GM08714 (cell line): ENCODE measurements at regions not wholly inside any gene's neighbourhood (a gene's known extent, or its start where the extent isn't known, plus 50 kb on each side); places are given as distances from the start of the nearest gene placed in this dataset.

Experiments used
- H3K4me3 ChIP-seq: fragments of 200-500 bp; sonication (Bioruptor generic); 2 replicates; pipeline ENCODE4 v1.5.1; 2014; ENCODE audit warnings: mild to moderate bottlenecking, low read length, inconsistent platforms
- ZNF274 ChIP-seq: IDR thresholded peaks from 2 replicates; pipeline ENCODE4 v1.6.1; 2012; ENCODE audit warnings: mild to moderate bottlenecking, low read depth, low read length

DNA sequence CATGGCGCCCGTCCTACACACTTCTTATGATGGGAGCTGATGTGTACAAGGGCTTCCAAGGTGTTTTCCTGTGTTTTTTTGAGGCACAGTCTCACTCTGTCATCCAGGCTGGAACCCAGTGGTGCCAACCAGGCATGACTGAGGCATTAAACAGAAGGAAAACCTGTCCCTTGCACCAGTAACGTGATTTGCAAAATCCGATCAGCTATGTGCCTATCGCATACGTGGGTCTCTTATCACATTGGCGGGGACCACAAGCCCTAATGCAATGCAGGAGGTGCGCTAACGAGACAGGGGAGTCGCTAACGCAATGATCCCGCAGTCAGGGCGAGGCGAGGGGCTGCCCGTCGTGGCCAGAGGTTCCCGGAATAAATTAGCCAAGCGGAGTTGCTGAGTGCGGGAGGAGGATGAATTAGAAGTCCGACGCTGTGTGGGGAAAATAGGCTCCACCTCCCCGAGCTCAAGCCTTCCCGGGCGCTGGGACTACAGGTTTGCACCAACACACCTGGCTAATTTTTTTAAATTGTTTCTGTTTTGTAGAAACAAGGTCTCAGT lies 162.7 kb downstream of the SHOX start:
- no peak for TF ChIP-seq ZNF274
- no peak overlapping the region for H3K4me3 ChIP-seq

DNA sequence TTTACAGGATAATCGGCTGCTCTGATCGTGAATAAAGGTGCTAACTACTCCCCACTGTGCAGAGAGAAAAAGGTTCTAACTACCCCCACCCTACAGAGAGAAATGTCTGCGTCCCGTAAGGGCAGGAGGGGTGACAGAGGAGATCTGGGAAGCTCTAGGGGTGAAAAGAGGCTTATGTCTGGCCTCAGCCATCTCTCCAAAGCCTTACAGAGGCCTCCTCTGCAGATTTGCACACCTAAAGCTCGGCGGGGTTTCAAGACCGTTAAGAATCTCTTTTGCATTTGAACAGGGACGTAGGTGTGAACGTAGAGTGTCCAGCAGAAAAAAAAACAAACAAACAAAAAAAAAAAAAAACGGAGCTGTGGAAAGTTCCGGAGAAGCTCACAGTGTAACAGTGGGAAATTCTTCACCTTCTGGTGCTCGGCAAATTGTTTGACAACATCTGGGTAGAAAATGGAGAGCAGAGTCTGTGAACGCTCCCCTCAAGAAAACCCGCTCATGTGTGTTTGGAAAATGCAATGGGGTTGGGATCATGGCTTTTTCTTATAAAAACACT lies 161.0 kb downstream of the SHOX start:
- no peak overlapping the region for H3K4me3 ChIP-seq
- no peak for TF ChIP-seq ZNF274

DNA sequence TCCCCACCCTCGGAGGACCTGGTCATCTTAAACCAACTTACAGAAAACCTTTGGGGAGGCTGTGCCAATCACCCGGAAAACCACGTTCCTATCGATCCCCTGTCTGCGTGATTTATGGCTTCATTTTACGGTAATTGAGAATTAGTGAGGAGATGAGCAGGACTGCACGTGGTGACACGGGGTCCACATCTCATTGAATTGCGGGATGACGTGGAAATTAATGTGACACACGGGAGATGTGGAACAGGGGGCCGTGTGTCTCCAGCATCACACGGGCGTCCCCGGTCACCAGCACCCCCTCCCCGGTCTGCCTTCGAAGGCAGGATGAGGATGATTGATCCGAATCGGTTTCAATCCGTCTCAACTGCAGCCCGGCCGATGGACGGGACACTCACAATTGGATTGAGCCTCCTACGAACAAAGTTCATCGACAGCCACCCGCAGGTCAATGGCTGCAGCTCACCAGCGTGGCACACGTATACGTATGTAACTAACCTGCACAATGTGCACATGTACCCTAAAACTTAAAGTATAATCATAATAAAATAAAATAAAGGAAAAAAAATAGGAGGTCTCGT lies 160.3 kb downstream of the SHOX start:
- TF ChIP-seq ZNF274 = no peak

DNA sequence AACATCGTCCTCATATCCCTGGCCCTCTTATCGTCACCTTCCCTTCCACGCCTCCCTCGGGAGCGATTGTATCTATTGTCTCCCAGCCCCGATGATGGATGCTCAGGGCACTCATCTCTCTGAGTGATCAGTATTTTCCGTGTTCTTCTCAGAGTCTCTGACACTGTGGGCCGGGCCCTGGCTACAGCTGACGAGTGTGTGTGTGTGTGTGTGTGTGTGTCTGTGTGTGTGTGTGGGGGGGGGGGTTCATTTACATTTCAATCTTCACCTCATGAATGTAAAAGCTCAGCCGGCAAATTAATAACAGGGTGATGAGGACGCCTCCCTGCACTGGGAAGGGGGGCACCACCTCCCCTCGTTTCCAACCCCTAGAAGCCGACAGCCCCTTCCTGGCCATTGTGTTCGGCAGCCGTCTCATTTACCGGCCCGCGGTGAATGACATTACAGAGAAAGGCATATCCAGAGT lies 159.5 kb downstream of the SHOX start:
- H3K4me3 ChIP-seq = no peak overlapping the region

More for the DNA sequence above, 160.3 kb downstream of the SHOX start:
- H3K4me3 ChIP-seq = no peak overlapping the region

DNA sequence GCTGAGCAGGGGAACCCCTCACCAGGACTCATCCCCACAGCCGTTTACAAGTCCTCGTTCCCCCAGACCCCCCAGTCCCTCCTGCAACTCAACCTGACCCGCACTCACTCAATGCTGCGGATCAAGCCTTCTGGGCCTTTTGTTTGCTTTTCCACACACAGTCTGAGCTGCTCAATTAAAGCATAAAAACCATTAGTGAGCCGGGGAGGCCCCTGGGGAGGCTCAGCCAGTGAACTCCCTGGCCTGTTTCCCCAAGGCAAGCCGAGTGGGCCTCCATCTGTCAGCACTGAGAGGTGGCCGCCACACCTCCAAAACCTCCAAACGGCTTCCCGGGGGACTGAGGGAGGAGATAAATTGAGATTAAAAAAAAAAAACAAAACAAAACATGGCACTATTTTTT lies 158.5 kb downstream of the SHOX start:
- no peak for TF ChIP-seq ZNF274

More for the DNA sequence above, 159.5 kb downstream of the SHOX start:
- TF ChIP-seq ZNF274 = no peak

DNA sequence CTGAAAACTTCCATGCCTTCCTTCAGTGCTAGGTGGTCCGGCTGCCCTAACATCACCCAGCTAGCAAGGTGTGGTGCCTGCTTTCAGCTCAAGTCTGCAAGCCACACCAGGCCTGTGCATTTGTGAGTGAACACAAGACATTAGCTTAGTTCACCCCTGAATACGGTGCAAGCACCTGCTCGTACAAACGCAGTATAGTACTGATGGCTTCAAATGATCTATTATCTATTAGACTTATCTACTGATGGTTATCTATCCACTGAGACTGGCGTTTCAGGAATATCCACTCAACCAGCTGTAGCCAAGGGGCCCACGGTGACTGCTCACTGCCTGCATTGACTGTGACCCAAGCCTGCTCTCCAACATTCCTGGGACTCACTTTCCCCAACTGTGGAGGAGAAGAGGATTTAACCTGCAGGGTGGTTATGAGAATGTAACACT lies 155.9 kb downstream of the SHOX start:
- H3K4me3 ChIP-seq = no peak overlapping the region
- no peak for TF ChIP-seq ZNF274

More for the DNA sequence above, 158.5 kb downstream of the SHOX start:
- H3K4me3 ChIP-seq = no peak overlapping the region

DNA sequence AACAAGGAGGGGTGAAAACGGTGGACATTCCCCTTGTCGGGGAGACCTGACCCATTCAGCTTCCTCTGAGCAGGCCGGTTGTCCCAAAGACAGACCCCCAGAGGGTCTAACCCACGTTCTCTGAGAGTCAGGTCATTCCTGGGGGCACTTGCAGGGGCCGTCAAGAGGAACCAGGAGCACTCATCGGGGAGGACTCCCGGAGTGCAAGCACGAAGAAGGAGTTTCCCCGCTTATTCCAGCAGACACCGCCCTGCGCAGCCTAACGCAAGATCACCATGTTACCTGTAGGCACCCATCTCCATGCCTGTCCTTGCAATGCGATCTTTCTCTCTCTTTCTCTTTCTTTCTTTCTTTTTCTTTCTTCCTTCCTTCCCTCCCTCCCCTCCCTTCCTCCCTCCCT lies 154.2 kb downstream of the SHOX start:
- TF ChIP-seq ZNF274 = no peak
- H3K4me3 ChIP-seq = no peak overlapping the region

DNA sequence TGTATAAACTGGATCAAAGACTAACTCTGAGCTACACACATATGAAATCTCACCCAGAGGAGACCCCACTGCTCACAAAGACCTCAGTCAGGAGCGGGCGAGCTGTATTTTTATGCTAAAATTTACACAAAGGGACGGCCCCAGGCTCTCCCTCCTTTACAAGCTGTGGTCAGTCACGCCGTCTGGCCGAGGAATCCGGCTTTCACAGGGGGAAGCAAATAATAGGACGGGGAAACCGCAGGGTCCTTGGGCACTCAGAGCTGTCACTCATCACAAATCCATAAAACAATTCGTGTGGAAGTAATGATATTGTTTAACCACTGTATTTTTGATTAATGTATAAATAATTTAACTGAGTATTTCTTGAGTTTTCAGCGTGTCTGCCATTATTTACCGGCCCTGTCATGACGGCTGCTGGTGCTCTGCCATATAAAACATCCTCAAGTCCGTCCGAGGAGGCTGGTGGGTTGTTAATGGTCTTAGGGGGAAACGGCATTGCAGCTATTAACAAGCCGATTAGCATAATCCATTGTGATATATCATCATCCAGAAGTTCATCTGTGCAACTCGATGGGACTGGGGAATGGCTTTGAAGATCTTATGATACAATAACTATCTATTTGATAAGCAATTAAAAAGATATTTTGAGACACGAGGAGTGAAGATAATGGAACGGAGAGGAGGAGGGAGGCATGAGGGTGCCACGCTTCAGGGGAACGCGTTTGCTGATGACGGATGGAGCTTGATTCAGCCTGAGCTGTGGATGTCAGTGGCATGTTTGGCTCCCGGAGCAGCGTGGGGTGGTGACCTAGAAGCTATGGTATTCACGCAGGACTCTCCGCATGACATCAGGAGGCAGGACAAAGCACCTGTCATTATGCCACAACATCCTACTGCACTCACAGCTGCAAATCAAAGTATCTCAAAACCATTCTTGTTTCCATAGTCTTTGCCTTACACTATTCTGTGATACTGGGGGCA lies 150.9 kb downstream of the SHOX start:
- no peak overlapping the region for H3K4me3 ChIP-seq
- TF ChIP-seq ZNF274 = no peak

DNA sequence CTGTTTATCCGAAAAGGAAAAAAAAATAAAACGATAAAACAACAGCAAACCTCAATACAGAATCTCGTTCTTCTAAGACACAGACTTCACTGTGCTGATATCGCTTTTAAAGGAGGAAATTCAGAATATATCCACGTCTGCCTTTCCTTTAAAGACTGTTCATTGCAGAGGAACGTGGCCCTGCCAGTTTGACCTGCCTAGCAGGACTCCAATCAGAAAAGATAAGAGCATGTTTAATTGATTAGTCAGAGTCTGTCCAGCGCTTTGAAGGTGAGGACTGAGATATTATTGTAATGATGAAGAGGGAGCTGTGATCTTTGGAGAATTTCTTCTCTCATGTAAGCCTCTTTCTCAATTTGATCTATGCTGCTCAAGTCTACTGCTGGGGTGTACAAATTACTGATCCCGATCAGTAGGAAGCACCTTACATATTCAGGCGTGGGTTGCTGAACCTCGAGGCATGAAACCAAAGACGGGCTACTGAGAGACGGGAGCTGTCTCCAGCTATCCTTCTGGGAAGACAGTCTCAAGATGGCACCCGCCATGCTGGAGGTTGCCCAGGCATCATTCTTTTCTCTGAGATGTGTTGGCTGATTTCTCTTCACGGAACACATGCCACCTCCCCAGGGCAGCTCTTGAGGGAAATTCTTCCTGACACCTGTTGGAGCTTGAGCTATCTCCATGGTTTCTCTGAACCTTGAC lies 146.1 kb downstream of the SHOX start:
- no peak overlapping the region for H3K4me3 ChIP-seq
- no peak for TF ChIP-seq ZNF274

DNA sequence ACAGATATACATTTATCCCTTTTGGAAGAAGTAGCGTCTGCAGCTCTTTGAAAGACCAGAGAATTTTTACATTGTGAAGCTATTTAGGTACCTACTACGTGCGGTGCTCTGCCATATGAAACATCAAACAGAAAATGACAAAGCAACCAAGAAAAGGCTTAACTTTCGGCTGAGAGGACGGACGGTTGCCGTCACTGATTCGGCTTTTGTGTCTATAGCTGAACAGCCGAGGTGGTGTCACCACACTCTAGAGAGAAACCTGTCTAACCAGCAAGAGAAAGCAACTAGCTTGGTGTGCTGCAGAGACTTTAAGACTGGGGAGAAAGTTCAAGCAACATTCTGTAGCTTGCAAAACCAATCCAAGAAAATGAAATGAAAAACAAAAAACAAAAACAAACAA lies 145.5 kb downstream of the SHOX start:
- TF ChIP-seq ZNF274 = no peak
- H3K4me3 ChIP-seq = no peak overlapping the region

DNA sequence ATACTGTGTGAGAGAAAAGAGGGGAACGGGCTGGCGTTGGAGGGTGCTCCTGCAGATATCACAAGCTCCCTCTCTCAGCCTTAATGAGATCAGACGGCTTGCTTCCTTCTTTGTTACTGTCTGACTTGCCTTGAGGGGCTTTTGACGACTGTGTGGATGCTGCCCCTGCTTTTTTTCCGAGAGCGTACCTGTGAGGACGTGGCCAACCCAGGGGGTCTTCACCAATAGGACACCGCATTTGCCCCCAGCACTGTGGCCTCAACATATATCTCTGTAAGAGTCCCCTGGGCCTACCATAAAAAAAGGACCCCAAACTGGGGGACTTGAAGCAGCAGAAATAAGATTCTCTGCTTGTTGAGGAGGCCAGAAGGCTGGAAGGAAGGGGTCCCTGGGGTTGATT lies 143.9 kb downstream of the SHOX start:
- no peak overlapping the region for H3K4me3 ChIP-seq
- TF ChIP-seq ZNF274 = no peak

DNA sequence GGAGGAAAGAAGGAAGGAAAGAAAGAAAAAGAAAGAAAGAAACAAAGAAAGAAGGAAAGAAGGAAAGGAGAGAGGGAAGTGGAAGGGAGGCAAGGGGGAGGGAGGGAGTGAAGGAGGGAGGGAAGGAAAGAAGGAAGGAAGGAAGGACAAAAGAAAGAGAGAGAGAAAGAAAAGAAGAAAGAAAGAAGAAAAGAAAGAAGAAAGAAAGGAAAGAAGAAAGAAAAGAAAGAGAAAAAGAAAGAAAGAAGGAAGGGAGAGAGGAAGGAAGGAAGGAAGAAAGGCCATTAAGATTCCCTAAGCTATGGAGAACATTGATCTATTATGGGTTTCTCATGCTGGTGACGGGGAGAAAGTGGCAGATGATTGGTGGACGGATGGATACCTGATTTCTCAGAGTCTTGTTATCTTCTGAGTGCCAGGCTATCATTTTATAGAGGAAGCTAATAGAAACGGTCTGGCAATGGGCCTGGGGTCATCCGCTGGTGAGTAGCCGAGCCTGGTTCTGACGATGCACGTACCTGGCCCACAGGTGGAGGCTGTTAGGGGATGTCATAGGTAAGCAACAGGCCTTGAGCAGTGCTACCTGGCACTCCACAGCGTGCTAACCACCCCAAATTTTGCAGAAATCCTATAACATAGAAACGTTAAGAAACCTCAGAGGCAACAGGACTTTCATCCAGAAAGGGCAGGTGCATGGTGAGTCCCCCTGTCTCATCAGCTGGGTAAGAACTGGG lies 142.9 kb downstream of the SHOX start:
- no peak overlapping the region for H3K4me3 ChIP-seq

DNA sequence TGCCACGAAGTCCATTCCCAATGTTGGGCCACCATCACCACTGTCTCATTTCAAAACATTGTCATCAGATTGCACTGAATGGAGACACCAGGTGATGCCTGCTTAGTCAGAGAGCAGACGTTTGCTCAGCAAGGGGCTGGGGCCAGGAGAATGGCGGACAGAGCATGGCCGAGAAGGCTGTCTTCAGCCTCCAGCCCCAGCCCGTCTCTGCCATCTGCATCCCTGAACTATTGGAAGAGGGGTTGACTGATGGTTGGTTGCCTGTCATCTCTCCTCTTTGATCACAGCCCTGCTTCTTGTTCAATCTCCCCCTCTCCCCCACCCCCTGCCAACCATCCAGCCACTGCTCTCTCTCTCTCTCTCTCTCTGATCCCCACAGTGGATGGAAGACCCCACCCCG lies 140.9 kb downstream of the SHOX start:
- TF ChIP-seq ZNF274 = no peak
- H3K4me3 ChIP-seq = no peak overlapping the region

More for the DNA sequence above, 142.9 kb downstream of the SHOX start:
- TF ChIP-seq ZNF274 = no peak
